ENCODE measurements at regions not wholly inside any gene's neighbourhood (a gene's known extent, or its start where the extent isn't known, plus 50 kb on each side); places are given as distances from the start of the nearest gene placed in this dataset.
"Not testable (repeated sequence)": the region's sequence is repeated elsewhere in the genome, so short reads cannot be mapped to it uniquely, and the experiment has no call there.

DNA sequence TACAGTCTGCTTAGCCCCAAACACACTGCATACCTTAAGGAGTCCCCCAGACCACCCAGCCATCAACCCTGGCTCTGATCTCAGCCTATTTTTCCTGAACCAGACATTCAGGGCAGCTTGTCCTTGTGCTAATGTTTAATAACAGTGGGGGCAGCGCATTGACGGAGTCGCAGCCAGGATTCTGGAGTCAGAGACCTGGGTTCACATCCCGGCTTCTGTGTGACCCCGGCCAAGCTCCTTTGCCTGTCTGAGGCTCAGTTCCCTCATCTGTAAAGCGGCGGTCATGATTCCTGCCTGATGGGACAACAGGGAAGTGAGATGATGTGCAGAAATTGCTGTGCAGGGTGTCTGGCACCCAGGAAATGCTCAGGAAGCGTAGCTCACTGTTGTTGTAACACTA lies 63.1 kb downstream of the MATN1 start:
- DNase-seq = peak; percentile 37
- Histone ChIP-seq H3K27me3 (replicated peaks in 1 of 7) (peaks cover 0 to 36% (median 4%) of the 10 kb centered on the region in 7 donors), H3K36me3 (no peaks in the 10 kb centered on the region), H3K27ac (no peak overlapping the region), H3K9me3 (no peaks in the 10 kb centered on the region), H3K4me1 (no peaks in the 10 kb centered on the region), H3K4me3 (no peak overlapping the region)
- 68 to 90% (median 85%) methylated on average over 5 to 8 of the region's 8 CpGs for WGBS, 5 donors
- TF ChIP-seq, protein P1, sequence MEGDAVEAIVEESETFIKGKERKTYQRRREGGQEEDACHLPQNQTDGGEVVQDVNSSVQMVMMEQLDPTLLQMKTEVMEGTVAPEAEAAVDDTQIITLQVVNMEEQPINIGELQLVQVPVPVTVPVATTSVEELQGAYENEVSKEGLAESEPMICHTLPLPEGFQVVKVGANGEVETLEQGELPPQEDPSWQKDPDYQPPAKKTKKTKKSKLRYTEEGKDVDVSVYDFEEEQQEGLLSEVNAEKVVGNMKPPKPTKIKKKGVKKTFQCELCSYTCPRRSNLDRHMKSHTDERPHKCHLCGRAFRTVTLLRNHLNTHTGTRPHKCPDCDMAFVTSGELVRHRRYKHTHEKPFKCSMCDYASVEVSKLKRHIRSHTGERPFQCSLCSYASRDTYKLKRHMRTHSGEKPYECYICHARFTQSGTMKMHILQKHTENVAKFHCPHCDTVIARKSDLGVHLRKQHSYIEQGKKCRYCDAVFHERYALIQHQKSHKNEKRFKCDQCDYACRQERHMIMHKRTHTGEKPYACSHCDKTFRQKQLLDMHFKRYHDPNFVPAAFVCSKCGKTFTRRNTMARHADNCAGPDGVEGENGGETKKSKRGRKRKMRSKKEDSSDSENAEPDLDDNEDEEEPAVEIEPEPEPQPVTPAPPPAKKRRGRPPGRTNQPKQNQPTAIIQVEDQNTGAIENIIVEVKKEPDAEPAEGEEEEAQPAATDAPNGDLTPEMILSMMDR (IDR thresholded peaks at IDR 0.05 in 8 of 11, conservative IDR thresholded peaks at IDR 0.05 in 3 of 11) = no peak
- no peak for TF ChIP-seq POLR2AphosphoS5 (IDR thresholded peaks at IDR 0.05)
- no peak for TF ChIP-seq POLR2A (IDR thresholded peaks at IDR 0.05)
- intact Hi-C loops (cut with DNase I; ENCODE audit: low total_unique reads) = no loop called here

DNA sequence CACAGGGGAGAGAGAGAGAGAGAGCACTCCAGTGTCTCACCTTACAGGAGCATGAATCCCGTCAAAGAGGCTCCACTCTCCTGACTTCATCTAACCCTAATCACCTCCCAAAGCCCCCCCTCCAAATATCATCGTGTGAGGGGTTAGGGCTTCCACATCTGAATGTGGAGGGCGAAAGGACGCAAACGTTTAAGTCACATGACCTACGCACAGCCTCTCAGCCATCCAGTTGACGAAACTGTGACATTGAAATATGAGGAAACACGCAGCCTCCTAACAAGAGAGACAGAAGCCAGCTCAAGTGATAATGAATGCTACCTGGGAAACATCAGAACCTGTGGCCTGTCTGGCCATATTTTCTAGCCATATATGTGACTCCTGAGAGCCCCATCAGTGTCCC lies 63.7 kb downstream of the MATN1 start:
- Histone ChIP-seq H3K9me3 (no peaks in the 10 kb centered on the region), H3K4me3 (no peak overlapping the region), H3K27ac (no peak overlapping the region), H3K4me1 (no peaks in the 10 kb centered on the region), H3K27me3 (replicated peaks in 1 of 7) (peaks cover 0 to 36% (median 4%) of the 10 kb centered on the region in 7 donors), H3K36me3 (no peaks in the 10 kb centered on the region)
- peak; percentile 15 for DNase-seq
- intact Hi-C loops (cut with DNase I; ENCODE audit: low total_unique reads) = no loop called here
- TF ChIP-seq POLR2AphosphoS5 (IDR thresholded peaks at IDR 0.05) (no peak), POLR2A (IDR thresholded peaks at IDR 0.05) (no peak)
- TF ChIP-seq, protein P1 (IDR thresholded peaks at IDR 0.05 in 8 of 11, conservative IDR thresholded peaks at IDR 0.05 in 3 of 11) = no peak
- WGBS, 5 donors = 54 to 73% (median 66%) methylated on average over 8 of the region's 8 CpGs

DNA sequence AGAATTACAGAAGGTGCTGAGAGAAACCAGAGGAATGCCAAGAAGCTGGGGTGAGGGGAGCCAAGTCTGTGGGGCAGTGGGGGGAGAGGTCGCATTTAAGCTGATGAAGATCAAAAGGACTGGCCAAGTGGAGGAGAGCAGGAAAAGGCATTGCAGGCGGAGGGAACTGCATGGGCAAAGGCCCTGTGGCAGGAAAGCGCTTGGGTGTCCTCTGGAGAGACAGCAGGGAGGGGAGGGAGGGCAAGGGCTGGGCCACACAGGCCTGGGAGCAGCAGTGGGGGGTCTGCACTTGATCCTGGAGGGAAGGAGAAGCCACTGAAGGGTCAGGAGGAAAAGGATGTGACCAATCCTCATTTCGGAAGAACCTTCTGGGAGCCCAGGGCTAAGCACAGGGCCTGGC lies 65.0 kb downstream of the MATN1 start:
- H3K4me3 ChIP-seq; H3K9me3 ChIP-seq; H3K4me1 ChIP-seq; H3K27ac ChIP-seq; intact Hi-C loops (cut with DNase I; ENCODE audit: low total_unique reads); H3K36me3 ChIP-seq: not testable (repeated sequence)
- WGBS, 5 donors = 72 to 87% (median 78%) methylated on average over 4 of the region's 4 CpGs
- H3K27me3 ChIP-seq (replicated peaks in 1 of 7) = peaks cover 0 to 37% (median 4%) of the 10 kb centered on the region in 7 donors
- DNase-seq = peak; percentile 37

DNA sequence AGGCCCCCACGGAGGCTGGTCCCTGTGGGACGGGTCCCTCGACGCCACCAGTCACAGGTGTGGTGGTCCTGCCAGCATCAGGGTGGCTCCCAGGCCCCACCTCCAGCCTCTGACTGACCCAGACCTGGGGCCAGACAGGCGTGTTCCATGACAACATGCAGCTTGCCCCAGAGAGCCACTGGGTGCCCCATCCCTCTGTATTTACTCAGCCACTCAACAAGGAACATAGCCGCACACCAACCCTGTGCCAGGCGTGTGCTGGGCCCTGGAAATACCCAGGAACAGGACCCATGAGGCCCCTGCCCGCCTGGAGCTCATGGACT lies 65.4 kb downstream of the MATN1 start:
- intact Hi-C loops (cut with DNase I; ENCODE audit: low total_unique reads) = no loop called here
- no peak for DNase-seq

More for the DNA sequence above, 65.4 kb downstream of the MATN1 start:
- Histone ChIP-seq H3K27me3 (replicated peaks in 1 of 7) (peaks cover 0 to 41% (median 4%) of the 10 kb centered on the region in 7 donors), H3K9me3 (no peaks in the 10 kb centered on the region), H3K4me1 (no peaks in the 10 kb centered on the region), H3K36me3 (no peaks in the 10 kb centered on the region), H3K27ac (no peak overlapping the region), H3K4me3 (no peak overlapping the region)
- TF ChIP-seq, protein P1 (IDR thresholded peaks at IDR 0.05 in 8 of 11, conservative IDR thresholded peaks at IDR 0.05 in 3 of 11) = no peak
- no peak for TF ChIP-seq POLR2A (IDR thresholded peaks at IDR 0.05)
- no peak for TF ChIP-seq POLR2AphosphoS5 (IDR thresholded peaks at IDR 0.05)
- 70 to 78% (median 76%) methylated on average over 2 to 8 of the region's 8 CpGs; no CpG with 5 or more reads in 1 of the 5 donors for WGBS, 5 donors

Measured in spleen (tissue), 11 donors.